ENCODE measurements at regions not wholly inside any gene's neighbourhood (a gene's known extent, or its start where the extent isn't known, plus 50 kb on each side); places are given as distances from the start of the nearest gene placed in this dataset.

- DNase-seq = no peak
Measured at GRCh38 chr18:1983746-1984515, 587.4 kb downstream of the METTL4 start.

DNA sequence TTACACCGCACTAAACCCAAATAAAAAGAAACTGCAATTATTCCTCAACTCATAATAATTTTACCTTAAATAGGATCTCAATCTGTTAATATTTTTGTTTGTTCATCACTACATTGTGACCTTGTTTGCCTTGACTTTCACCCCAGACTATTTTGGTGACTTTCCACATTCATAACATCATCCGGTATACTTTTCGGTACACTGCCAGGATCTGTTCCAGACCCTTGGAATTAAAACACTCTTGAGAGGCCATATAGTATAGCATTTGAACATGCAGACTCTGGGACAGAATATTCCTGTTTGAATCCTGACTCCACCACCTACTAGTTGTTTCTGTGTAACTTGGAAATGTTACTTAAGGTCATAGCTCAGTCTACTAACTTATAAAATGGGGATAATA, 577.4 kb downstream of the METTL4 start:
- no peak for DNase-seq

DNA sequence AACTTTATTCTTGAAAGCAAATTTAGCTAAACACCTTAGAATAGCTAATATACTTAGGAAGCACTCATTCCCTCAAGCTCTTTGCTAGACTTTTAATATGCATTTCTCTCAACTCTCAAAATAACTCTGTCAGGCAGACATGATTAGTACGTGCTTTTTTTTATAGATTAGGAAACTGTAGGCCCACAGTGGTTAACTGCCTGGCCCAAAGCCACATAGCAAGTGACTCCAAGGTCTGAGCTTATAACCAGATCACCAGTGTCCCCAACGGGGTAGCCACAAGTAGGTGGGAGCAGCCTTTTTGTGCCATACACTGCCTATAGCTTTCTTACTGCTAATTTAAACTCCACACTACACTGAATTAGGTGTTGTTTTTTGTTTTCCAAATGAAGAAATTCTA, 576.8 kb downstream of the METTL4 start:
- DNase-seq = no peak

DNA sequence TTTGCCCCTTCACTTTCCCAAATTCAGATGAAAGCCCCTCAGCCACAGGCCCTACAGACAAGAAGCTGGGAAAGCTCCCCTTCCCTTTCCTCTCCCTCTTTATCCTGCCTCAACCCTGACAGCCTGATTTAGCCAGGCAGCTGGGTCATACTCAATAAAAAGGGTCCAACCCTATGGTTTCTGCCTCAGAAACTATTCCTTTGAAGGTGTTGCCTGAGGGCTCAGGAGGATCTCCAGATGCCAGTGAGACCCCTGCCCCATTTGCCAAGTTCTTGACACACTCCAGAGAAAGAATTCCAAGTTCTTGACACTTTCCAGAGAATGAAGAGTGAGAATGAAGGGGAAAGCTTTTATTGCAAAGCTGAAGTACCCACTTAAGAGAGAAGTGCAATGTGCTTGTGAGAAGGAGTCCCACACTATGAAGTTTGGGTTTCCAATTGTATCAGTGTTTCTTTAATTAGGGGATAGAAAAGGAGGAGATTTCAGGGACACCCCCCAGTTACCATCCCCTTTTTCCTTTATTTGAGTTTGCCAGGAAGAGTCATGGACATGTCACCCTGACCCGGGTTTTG, 576.2 kb downstream of the METTL4 start:
- no peak for DNase-seq

DNA sequence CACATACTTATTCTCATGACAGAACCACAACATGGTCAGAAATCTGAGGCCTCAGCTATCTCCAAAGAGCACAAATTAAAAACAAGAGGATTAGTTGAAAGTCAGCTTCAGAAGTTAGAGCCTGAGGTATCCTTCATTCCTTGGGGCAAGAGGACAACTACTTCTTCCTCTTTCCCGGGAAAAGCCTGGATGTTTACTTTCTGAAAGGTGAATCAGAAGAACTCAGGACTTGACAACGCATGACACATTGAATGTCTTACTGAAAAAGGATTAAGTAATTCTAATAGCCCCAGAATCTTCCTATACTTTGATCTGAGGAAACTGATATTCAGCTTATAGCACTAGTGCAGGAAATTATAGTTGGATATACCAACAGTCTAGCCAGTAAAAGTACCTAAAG, 573.2 kb downstream of the METTL4 start:
- no peak for DNase-seq

DNA sequence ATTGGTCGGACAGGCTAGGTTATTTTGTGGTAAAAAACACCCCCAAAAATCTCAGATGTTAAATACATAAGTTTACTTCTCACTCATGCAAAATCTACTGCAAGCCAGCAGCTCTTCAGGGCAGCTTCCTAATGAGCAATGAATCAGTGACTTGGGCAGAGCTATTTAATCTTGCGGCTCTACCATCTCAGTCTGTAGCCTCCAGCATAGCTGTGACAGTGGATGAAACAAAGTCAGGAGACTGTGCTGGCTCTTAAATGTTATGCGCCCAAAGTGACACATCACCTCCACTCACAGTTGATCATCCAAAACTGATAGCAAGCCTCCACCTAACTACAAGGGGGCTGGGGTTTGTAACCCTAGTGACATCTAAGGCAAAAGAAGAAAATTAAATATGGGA, 571.9 kb downstream of the METTL4 start:
- DNase-seq = no peak

GRCh38 chr18:2002151-2002550, 569.2 kb downstream of the METTL4 start:
- no peak for DNase-seq

- no peak for DNase-seq
Measured at GRCh38 chr18:2002604-2003003, 568.7 kb downstream of the METTL4 start.

GRCh38 chr18:2009942-2010697, 561.2 kb downstream of the METTL4 start:
- no peak for DNase-seq

DNA sequence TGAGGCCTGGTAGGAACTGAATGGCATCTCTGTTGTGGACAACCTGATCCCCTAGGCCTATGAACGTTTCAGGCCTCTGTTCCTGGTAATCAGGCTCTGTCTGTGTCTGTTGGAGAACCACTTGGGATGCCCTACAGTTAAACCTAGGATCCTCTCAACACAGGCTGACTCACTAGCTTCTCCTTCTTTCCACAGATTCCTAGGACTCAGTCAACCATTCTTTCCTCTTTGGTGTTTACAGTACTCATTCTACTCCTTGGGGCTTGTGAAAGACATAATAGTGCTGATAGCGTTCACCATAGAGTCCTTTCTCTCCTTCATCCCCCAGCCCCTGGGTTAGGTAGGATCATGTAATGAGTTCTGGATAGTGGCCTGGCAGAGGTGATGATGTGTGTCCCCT, 544.3 kb downstream of the METTL4 start:
- DNase-seq = no peak

GRCh38 chr18:2027756-2028155, 543.5 kb downstream of the METTL4 start:
- no peak for DNase-seq

- no peak for DNase-seq
Measured at GRCh38 chr18:2028986-2029385, 542.3 kb downstream of the METTL4 start.

DNA sequence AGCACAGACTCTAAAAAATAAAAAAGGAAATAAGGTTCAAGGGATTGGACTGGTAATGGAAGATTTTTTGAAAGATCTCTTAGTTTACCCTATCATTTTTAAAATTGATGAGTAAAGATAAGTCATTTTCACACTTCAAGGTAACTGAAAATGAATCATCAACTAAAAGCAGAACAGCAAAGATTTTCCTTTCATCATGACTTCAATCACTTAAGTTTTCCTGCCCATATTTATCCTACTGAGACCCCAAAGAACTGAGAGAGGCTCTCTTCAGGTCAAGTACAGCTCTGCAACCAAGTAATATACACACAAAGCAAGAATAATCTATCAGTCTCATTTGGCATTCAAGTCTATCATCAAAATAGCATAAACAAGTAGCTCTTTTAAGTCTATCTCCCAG, 540.7 kb downstream of the METTL4 start:
- DNase-seq = no peak

GRCh38 chr18:2032036-2032435, 539.3 kb downstream of the METTL4 start:
- no peak for DNase-seq

DNA sequence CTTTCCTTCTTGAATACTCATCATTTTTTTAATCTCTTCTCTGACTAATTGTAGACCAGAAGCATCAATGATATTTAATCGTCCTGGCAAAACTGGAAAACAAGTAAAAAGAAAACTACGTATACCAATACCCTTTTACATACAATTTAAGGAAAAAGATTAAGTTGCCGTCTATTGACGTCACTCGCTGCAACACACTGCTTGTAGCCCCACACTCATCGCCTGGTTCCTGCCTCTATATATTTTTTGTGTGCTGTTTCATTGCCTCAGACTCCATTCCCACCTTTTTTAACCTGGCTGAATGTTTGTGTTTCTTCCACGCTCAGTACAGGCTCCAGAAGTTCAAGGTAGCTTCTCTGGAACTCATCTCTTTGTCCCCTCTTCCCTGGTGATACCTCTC, 536.2 kb downstream of the METTL4 start:
- DNase-seq = no peak

DNA sequence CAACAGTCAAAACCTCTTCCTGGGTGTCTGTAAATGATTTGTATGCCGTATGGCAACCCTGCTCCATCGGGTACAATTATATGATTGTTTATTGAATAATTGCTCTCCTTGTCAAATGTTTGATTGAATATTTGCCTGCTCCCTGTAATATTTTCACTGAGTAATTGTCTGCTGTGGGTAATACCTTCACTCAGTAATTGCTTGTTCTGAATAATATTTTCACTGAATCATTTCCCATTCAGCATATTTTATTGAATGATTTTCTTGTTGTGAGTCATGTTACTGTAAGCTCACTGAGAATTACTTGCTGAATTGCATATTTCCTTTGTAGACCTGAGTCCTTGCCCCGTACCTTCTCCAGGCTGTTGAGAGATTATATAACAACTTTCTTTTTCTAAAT, 535.2 kb downstream of the METTL4 start:
- no peak for DNase-seq

DNA sequence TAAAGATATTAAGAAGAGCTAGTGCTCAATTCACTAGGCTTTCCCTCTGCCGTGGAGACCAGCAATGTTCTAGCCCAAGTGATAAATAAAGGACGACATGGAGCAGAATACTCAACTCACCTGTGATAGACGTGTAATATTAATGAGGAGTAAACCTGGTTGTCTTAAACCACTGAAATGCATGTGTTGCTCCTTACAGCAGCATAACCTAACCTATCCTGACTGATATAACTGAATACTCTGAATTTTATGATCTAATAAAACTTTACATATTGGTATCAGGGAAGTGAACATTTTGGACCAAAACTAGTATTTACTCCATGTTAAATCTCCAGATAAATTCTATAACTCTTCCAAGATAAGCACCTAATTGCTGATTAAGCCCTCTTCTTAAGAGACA, 531.0 kb downstream of the METTL4 start:
- no peak for DNase-seq

DNA sequence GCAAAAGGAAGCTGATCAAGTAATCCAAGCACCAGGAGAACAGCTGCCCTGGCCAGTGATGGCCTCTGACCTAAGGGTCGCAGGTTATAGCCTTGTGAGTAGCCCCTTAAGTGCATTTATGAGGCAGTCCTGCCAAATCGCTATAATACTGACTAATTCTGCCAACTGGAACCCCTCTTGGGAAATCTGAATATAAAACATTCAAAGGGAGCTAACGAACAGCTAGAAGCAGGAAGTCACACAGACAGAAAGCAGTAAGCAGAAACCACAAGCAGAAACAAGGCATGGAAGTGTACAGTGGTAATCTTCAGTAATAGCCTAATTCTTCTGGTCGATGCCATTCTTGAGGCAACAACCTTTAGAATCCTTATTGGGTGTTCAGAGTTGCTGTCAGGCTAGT, 521.3 kb downstream of the METTL4 start:
- DNase-seq = no peak

DNA sequence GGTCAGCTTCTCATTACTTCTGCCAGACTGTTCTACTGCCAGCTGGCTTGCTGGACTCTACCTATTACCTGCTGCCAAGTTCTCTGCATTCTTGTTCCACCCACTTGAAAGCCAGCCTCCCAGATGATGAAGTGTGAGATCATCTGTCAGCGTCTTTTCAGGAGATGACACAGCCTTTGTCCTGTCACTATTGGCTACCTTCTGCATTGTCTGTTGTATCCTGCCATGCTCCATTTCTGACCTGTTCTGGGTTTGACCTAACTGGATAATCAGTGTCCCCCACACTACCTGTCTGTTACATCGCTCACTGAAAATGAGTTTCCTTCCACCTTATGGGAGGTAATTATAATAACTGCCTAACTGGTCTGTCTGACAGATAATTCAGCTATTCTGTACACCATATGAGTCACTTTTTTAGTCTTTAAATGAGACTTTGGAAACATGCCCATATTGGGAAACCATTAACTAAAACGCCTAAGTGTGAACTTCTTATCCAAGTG, 520.6 kb downstream of the METTL4 start:
- no peak for DNase-seq

GRCh38 chr18:2053490-2054089, 517.7 kb downstream of the METTL4 start:
- no peak for DNase-seq

GRCh38 chr18:2059336-2059735, 512.0 kb downstream of the METTL4 start:
- DNase-seq = no peak

GRCh38 chr18:2060086-2060485, 511.2 kb downstream of the METTL4 start:
- DNase-seq = no peak

DNA sequence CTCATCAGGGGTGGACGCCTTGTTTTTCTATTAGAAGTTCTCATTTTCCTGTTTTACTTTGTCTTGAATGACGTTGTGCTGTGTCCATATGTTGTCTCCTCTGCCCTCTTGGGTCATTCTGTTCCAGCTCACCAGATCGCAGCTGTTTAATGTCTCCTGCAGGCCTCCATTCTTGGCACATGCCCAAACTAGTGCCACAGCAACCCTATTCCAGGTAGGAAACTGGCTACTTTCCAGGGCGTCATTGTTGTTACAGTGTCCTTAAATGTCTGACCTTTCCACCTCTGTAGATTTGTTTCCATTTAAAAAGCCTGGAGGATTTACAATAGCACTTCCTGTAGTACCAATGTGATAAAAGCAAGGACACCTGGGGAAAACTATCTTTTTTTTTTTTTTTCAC, 500.7 kb downstream of the METTL4 start:
- no peak for DNase-seq

- no peak for DNase-seq
Measured at GRCh38 chr18:2075499-2075898, 495.8 kb downstream of the METTL4 start.

Measured in activated CD4-positive, alpha-beta T cell treated with anti-CD3 and anti-CD28 coated beads, Interleukin-2, amount 50 U/mL, for 1 hour (primary cell).